ENCODE measurements at regions not wholly inside any gene's neighbourhood (a gene's known extent, or its start where the extent isn't known, plus 50 kb on each side); places are given as distances from the start of the nearest gene placed in this dataset.

DNA sequence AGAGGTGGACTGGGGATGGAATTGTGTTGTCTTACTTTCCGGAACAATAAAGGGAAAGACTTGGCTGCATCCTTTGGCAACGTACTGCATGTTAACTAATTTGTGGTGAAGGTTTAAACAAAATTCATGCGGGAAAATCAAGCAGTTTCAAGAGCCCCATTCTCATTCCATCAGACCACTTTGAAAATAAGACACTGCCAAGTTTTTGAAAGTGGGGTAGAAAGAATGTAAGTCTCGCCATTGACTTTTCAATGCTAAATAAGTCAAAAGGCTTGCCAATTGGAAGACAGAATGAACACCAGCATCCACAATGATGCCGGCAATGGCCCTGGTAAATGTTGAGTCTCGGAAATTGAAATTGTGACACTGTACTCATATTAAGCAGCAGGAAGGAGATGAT is 322.0 kb downstream of the RND3 start:
- TF ChIP-seq, protein P1, sequence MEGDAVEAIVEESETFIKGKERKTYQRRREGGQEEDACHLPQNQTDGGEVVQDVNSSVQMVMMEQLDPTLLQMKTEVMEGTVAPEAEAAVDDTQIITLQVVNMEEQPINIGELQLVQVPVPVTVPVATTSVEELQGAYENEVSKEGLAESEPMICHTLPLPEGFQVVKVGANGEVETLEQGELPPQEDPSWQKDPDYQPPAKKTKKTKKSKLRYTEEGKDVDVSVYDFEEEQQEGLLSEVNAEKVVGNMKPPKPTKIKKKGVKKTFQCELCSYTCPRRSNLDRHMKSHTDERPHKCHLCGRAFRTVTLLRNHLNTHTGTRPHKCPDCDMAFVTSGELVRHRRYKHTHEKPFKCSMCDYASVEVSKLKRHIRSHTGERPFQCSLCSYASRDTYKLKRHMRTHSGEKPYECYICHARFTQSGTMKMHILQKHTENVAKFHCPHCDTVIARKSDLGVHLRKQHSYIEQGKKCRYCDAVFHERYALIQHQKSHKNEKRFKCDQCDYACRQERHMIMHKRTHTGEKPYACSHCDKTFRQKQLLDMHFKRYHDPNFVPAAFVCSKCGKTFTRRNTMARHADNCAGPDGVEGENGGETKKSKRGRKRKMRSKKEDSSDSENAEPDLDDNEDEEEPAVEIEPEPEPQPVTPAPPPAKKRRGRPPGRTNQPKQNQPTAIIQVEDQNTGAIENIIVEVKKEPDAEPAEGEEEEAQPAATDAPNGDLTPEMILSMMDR (IDR thresholded peaks at IDR 0.05), result no peak
- TF ChIP-seq POLR2A (IDR thresholded peaks at IDR 0.05), result no peak

Data from esophagus squamous epithelium (tissue), 4 donors.